ENCODE measurements at regions not wholly inside any gene's neighbourhood (a gene's known extent, or its start where the extent isn't known, plus 50 kb on each side); places are given as distances from the start of the nearest gene placed in this dataset.

GRCh38 chr13:55410398-55411330 lies 1730.1 kb upstream of the PRR20A start:
- no peak for DNase-seq
- Histone ChIP-seq H3K36me3 (no peaks in the 10 kb centered on the region), H3K9me3 (no peaks in the 10 kb centered on the region), H3K4me1 (no peaks in the 10 kb centered on the region), H3K27me3 (no peaks in the 10 kb centered on the region), H3K4me3 (no peak overlapping the region), H3K27ac (no peak overlapping the region)
- TF ChIP-seq POLR2A (IDR thresholded peaks at IDR 0.05), result no peak
- no peak for TF ChIP-seq CTCF (IDR thresholded peaks at IDR 0.05)

GRCh38 chr13:55418095-55418494 lies 1722.6 kb upstream of the PRR20A start:
- no peak for DNase-seq
- TF ChIP-seq CTCF (IDR thresholded peaks at IDR 0.05), result no peak
- no peak for TF ChIP-seq POLR2A (IDR thresholded peaks at IDR 0.05)
- no peak overlapping the region for H3K27ac ChIP-seq
- H3K4me1 ChIP-seq, result no peaks in the 10 kb centered on the region
- no peaks in the 10 kb centered on the region for H3K36me3 ChIP-seq
- H3K9me3 ChIP-seq, result no peaks in the 10 kb centered on the region
- no peak overlapping the region for H3K4me3 ChIP-seq
- no peaks in the 10 kb centered on the region for H3K27me3 ChIP-seq

GRCh38 chr13:55432814-55433213 lies 1707.9 kb upstream of the PRR20A start:
- DNase-seq, result no peak
- Histone ChIP-seq H3K4me3 (no peak overlapping the region), H3K9me3 (no peaks in the 10 kb centered on the region), H3K36me3 (no peaks in the 10 kb centered on the region), H3K27me3 (no peaks in the 10 kb centered on the region), H3K27ac (no peak overlapping the region), H3K4me1 (no peaks in the 10 kb centered on the region)
- TF ChIP-seq POLR2A (IDR thresholded peaks at IDR 0.05) (no peak), CTCF (IDR thresholded peaks at IDR 0.05) (no peak)

GRCh38 chr13:55437162-55437561 lies 1703.6 kb upstream of the PRR20A start:
- no peak for DNase-seq
- no peaks in the 10 kb centered on the region for H3K27me3 ChIP-seq
- no peak overlapping the region for H3K27ac ChIP-seq
- TF ChIP-seq POLR2A (IDR thresholded peaks at IDR 0.05) (no peak), CTCF (IDR thresholded peaks at IDR 0.05) (no peak)
- no peaks in the 10 kb centered on the region for H3K9me3 ChIP-seq
- H3K4me3 ChIP-seq, result no peak overlapping the region
- no peaks in the 10 kb centered on the region for H3K4me1 ChIP-seq
- no peaks in the 10 kb centered on the region for H3K36me3 ChIP-seq

- H3K36me3 ChIP-seq, result no peaks in the 10 kb centered on the region
- DNase-seq, result no peak
- H3K27ac ChIP-seq, result no peak overlapping the region
Measured at GRCh38 chr13:55439450-55439849, 1701.3 kb upstream of the PRR20A start.

More at GRCh38 chr13:55439450-55439849, 1701.3 kb upstream of the PRR20A start:
- Histone ChIP-seq H3K9me3 (no peaks in the 10 kb centered on the region), H3K4me1 (no peaks in the 10 kb centered on the region), H3K4me3 (no peak overlapping the region), H3K27me3 (no peaks in the 10 kb centered on the region)
- TF ChIP-seq POLR2A (IDR thresholded peaks at IDR 0.05) (no peak), CTCF (IDR thresholded peaks at IDR 0.05) (no peak)

Data from Peyer's patch (tissue), 4 donors.